KMS-11 (cell line): ENCODE measurements at regions not wholly inside any gene's neighbourhood (a gene's known extent, or its start where the extent isn't known, plus 50 kb on each side); places are given as distances from the start of the nearest gene placed in this dataset.

Experiments used
- H2AFZ ChIP-seq: fragments of 200-600 bp; sonication (generic); 2 replicates; pipeline ENCODE4 v1.6.1; 2016; ENCODE audit warnings: antibody characterized with exemption, mixed run types, low read depth
- H3K27ac ChIP-seq: fragments of 200-600 bp; sonication (generic); 2 replicates; pipeline ENCODE4 v1.6.1; 2016; ENCODE audit warnings: mild to moderate bottlenecking, mixed run types
- H3K27me3 ChIP-seq: fragments of 200-600 bp; sonication (generic); 2 replicates; pipeline ENCODE4 v1.6.1; 2017; ENCODE audit warnings: mild to moderate bottlenecking, low read depth, mixed run types, moderate library complexity; ENCODE audit not compliant: insufficient read depth
- H3K36me3 ChIP-seq: fragments of 200-600 bp; sonication (generic); 2 replicates; pipeline ENCODE4 v1.6.1; 2017; ENCODE audit warnings: mild to moderate bottlenecking, mixed run types; ENCODE audit not compliant: insufficient read depth
- H3K4me1 ChIP-seq: fragments of 200-600 bp; sonication (generic); 2 replicates; pipeline ENCODE4 v1.6.1; 2016; ENCODE audit warnings: mild to moderate bottlenecking, low read depth, mixed run types; ENCODE audit not compliant: poor library complexity, severe bottlenecking
- H3K4me2 ChIP-seq: fragments of 200-600 bp; sonication (generic); 2 replicates; pipeline ENCODE4 v1.7.0; 2016; ENCODE audit warnings: mild to moderate bottlenecking, mixed run types
- H3K4me3 ChIP-seq: fragments of 200-600 bp; sonication (generic); IDR thresholded peaks from 2 replicates; pipeline ENCODE4 v1.6.1; 2017; ENCODE audit warnings: low read depth, low read length, mixed read lengths; ENCODE audit not compliant: insufficient read depth
- H3K79me2 ChIP-seq: fragments of 200-600 bp; sonication (generic); 2 replicates; pipeline ENCODE4 v1.6.1; 2016; ENCODE audit warnings: low read depth, mixed run types; ENCODE audit not compliant: insufficient read depth
- H3K9ac ChIP-seq: fragments of 200-600 bp; sonication (generic); 2 replicates; pipeline ENCODE4 v1.6.1; 2016; ENCODE audit warnings: mild to moderate bottlenecking, mixed run types
- H4K20me1 ChIP-seq: fragments of 200-600 bp; sonication (generic); 2 replicates; pipeline ENCODE4 v1.6.1; 2016; ENCODE audit warnings: mild to moderate bottlenecking, mixed run types; ENCODE audit not compliant: insufficient read depth
- CTCF ChIP-seq: fragments of 200-600 bp; sonication (generic); conservative IDR thresholded peaks from 2 replicates; pipeline ENCODE4 v1.6.1; 2017; ENCODE audit warnings: low read depth, mild to moderate bottlenecking, antibody characterized with exemption, low read length, moderate library complexity, mixed read lengths

GRCh38 chr6:169853196-169854082 lies 102.0 kb downstream of the ERMARD start:
- Histone ChIP-seq H2AFZ (no peak overlapping the region), H3K79me2 (no peaks in the 10 kb centered on the region)
- no peak for TF ChIP-seq CTCF

GRCh38 chr6:169852504-169853195 lies 101.2 kb downstream of the ERMARD start:
- no peak overlapping the region for H3K9ac ChIP-seq
- no peak overlapping the region for H3K4me2 ChIP-seq
- H3K27ac ChIP-seq = no peak overlapping the region
- no peaks in the 10 kb centered on the region for H3K4me1 ChIP-seq
- no peaks in the 10 kb centered on the region for H3K27me3 ChIP-seq
- no peak for TF ChIP-seq CTCF
- no peaks in the 10 kb centered on the region for H3K79me2 ChIP-seq
- H4K20me1 ChIP-seq = no peaks in the 10 kb centered on the region
- no peak overlapping the region for H3K4me3 ChIP-seq
- no peaks in the 10 kb centered on the region for H3K36me3 ChIP-seq
- no peak overlapping the region for H2AFZ ChIP-seq

More at GRCh38 chr6:169853196-169854082, 102.0 kb downstream of the ERMARD start:
- no peaks in the 10 kb centered on the region for H3K27me3 ChIP-seq
- no peaks in the 10 kb centered on the region for H4K20me1 ChIP-seq
- H3K9ac ChIP-seq = no peak overlapping the region
- no peak overlapping the region for H3K4me3 ChIP-seq
- H3K27ac ChIP-seq = no peak overlapping the region
- H3K36me3 ChIP-seq = no peaks in the 10 kb centered on the region
- H3K4me1 ChIP-seq = no peaks in the 10 kb centered on the region
- H3K4me2 ChIP-seq = no peak overlapping the region

GRCh38 chr6:169851641-169852503 lies 100.5 kb downstream of the ERMARD start:
- H4K20me1 ChIP-seq = no peaks in the 10 kb centered on the region
- no peaks in the 10 kb centered on the region for H3K79me2 ChIP-seq
- TF ChIP-seq CTCF = no peak
- H2AFZ ChIP-seq = no peak overlapping the region
- H3K4me1 ChIP-seq = no peaks in the 10 kb centered on the region
- H3K27ac ChIP-seq = no peak overlapping the region
- no peaks in the 10 kb centered on the region for H3K27me3 ChIP-seq
- H3K9ac ChIP-seq = no peak overlapping the region
- no peaks in the 10 kb centered on the region for H3K36me3 ChIP-seq
- H3K4me2 ChIP-seq = no peak overlapping the region
- H3K4me3 ChIP-seq = no peak overlapping the region

GRCh38 chr6:169850746-169851145 lies 99.3 kb downstream of the ERMARD start:
- Histone ChIP-seq H3K9ac (no peak overlapping the region), H3K4me2 (no peak overlapping the region), H3K27me3 (no peaks in the 10 kb centered on the region), H2AFZ (no peak overlapping the region), H3K4me3 (no peak overlapping the region), H3K79me2 (no peaks in the 10 kb centered on the region), H3K4me1 (no peaks in the 10 kb centered on the region), H3K36me3 (no peaks in the 10 kb centered on the region), H4K20me1 (no peaks in the 10 kb centered on the region), H3K27ac (no peak overlapping the region)
- no peak for TF ChIP-seq CTCF
